Stimulated activated CD8-positive, alpha-beta memory T cell treated with anti-CD3 and anti-CD28 coated beads, Interleukin-15, amount 100 ng/mL, for 48 hours (primary cell): ENCODE measurements at regions not wholly inside any gene's neighbourhood (a gene's known extent, or its start where the extent isn't known, plus 50 kb on each side); places are given as distances from the start of the nearest gene placed in this dataset.
"Not testable (repeated sequence)": the region's sequence is repeated elsewhere in the genome, so short reads cannot be mapped to it uniquely, and the experiment has no call there.

ENCODE experiments used
- DNase-seq, 2 donors: peaks; one replicate each; pipeline ENCODE4 v3.0.0-alpha.2; 2020; ENCODE audit warnings: low read depth in 2 of 2

DNA sequence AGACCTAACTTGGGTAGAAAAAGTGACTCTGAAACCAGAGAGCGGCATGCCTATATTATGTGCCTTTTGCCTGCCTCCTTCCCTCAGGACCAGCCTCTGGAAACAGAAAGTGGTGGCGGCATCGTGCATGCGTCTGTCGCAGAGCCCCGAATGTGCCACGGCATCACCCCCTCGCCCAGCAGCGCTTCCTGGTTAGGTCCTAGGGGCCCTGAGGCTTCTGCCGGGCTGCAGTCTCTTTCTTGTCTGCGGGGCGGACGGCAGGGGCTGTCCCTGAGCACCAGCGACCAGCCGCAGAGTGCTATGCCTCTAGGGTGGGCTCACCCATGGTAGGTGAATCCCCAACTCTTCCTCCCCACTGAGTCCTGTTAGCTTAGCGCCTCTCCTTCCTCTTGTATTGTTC is 68.7 kb downstream of the VSIG4 start:
- DNase-seq = no peak

- DNase-seq = not testable (repeated sequence)
Observed at GRCh38 chrX:65967159-65967558, 72.7 kb downstream of the VSIG4 start.

GRCh38 chrX:65961714-65962113 is 78.2 kb downstream of the VSIG4 start:
- DNase-seq = no peak

- no peak for DNase-seq
Observed at GRCh38 chrX:65948103-65948502, 91.8 kb downstream of the VSIG4 start.

DNA sequence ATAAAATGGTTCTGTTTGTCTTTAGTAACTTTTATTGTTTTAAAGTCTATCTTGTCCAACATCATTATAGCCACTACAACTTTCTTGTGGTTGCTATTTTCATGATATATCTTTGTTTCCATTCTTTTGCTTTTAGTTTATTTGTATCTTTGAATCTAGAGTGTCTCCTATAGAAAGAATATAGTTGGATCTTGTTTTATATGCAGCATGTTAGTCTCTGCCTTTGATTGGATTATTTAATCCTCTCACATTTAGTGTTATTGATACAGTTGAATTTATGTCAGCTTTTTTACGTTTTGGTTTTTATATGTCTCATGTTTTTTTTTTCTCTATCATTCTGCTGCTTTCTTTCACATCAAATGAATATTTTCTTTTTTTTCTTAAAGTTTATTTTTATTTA is 98.1 kb downstream of the VSIG4 start:
- no peak for DNase-seq

GRCh38 chrX:65933085-65933589 is 106.7 kb downstream of the VSIG4 start:
- no peak for DNase-seq

DNA sequence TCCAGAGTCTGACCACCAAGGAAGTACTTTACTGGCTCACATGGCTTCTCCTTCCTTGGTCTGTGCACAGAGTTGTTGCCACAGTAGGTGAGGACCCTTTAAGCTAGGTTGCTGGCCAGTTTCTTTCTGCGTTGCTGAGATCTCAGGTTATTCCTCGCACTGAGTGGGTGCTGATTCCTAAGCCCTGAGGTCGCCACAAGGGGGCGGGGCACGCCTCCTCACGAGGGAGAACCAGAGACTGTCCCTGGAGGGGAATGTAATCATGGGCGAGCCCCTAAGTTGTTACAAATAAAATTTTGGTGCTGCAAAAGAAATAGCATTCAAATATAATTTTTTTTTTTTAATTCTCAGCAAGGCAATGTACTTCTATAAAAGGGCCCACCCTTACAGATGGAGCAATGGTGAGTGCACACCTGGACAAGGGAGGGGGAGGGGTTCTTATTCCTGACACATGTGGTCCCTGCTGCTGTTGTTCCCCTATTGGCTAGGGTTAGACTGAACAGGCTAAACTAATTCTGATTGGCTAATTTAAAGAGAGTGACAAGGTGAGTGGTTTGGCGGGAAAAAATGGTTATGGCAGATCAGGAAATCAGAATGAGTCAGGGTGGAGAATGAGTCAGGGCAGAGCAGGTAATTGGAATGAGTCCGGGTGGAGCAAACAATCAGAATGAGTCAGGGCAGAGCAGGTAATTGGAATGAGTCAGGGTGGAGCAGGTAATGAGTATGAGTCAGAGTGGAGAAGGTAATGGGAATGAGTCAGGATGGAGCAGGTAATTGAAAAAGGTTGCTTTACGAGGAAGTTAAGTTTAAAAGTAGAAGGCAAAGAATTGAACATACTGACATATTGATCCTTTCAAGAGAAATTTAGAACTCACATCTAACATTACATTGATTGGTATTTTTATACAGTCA is 107.5 kb downstream of the VSIG4 start:
- no peak for DNase-seq

GRCh38 chrX:65928522-65928921 is 111.4 kb downstream of the VSIG4 start:
- DNase-seq = no peak

GRCh38 chrX:65927386-65927785 is 112.5 kb downstream of the VSIG4 start:
- not testable (repeated sequence) for DNase-seq

GRCh38 chrX:65926095-65927019 is 113.5 kb downstream of the VSIG4 start:
- DNase-seq = peak in 1 of 2 donors; percentile 32

GRCh38 chrX:65925592-65925991 is 114.3 kb downstream of the VSIG4 start:
- no peak for DNase-seq

DNA sequence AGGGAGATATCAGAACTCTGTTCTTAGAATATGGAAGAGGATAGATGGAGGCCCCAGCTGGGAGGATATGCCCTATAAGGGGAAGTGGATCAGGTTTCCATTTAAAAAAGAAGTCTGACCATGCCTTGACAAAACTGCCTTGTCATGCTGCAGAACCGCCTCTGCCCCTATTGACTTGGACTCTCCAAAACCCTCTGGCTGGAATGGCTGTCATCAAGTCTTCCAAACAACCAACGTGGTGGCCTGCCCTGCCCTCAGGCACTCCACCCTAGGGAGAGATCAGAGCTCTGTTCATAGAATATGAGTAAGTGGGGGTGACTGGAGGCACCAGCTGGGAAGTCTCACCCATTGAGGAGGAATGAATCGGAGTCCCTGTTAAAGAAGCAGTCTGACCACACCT is 114.9 kb downstream of the VSIG4 start:
- DNase-seq = no peak

DNA sequence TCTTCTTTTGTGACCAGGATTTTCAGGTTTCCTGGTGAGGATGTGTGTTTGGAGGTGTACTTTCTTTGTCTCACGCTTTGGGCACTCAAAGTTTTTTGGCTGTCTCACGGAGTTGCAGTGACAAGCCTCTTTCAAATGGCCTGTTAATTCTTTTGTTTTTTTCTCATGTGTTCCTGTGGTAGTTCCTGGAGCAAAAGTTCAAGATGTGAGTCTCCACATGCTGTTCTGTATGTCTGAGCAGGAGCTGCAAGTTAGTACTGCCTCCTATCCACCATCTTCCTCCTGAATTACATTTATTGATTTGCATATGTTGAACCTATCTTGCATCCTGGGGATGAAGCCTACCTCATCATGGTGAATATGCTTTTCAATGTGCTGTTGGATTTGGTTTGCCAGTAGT is 118.5 kb downstream of the VSIG4 start:
- no peak for DNase-seq

- no peak for DNase-seq
Observed at GRCh38 chrX:65920620-65921019, 119.3 kb downstream of the VSIG4 start.

GRCh38 chrX:65910899-65911298 is 129.0 kb downstream of the VSIG4 start:
- DNase-seq = no peak

DNA sequence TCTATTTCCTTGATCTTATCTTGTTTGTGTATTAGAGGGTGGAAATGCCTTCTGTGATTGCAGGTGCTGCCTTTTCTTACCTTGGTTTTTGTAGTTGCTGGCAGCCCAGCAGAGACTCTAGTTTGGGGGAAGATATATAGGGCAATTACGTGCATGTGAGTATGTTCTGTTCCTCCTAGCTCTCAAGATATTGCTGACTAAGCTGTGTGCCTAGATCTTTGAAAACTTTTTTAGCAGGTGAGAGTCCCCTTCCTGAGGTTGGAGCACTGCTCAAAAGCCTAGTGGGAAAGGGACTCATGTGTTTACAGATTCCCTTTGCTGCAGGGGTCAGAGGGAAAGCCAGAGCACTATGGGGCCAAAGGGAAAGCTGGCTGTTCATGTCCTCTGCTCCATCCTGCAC is 136.1 kb downstream of the VSIG4 start:
- no peak for DNase-seq

DNA sequence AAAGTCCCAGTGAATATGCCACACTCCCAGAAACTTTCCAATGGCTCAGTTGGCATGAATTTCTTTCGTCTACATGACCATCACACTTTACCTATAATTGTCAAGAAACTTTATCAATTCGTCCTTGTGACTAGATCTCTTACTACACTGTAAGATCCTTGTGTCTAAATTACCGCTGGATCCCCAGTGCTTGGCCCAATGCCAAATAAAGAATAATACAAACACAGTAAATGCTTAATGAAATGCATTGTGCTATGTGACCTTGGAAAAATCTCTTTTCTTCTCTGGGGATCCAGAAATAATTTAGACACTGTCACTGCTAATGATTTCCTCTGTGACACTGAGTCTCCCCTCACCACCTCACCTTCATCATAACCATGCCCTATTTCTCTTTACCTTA is 137.9 kb downstream of the VSIG4 start:
- DNase-seq = no peak

- no peak for DNase-seq
Observed at GRCh38 chrX:65900850-65901844, 138.7 kb downstream of the VSIG4 start.

- no peak for DNase-seq
Observed at GRCh38 chrX:65894133-65894532, 145.7 kb downstream of the VSIG4 start.

GRCh38 chrX:65891817-65892216 is 148.1 kb downstream of the VSIG4 start:
- not testable (repeated sequence) for DNase-seq

GRCh38 chrX:65888150-65888549 is 151.7 kb downstream of the VSIG4 start:
- DNase-seq = not testable (repeated sequence)
